CD1c-positive myeloid dendritic cell (primary cell): ENCODE measurements at regions not wholly inside any gene's neighbourhood (a gene's known extent, or its start where the extent isn't known, plus 50 kb on each side); places are given as distances from the start of the nearest gene placed in this dataset.

ENCODE experiments used
- DNase-seq: peaks from one replicate; pipeline ENCODE4 v3.0.0-alpha.2; 2016; ENCODE audit errors: extremely low spot score

DNA sequence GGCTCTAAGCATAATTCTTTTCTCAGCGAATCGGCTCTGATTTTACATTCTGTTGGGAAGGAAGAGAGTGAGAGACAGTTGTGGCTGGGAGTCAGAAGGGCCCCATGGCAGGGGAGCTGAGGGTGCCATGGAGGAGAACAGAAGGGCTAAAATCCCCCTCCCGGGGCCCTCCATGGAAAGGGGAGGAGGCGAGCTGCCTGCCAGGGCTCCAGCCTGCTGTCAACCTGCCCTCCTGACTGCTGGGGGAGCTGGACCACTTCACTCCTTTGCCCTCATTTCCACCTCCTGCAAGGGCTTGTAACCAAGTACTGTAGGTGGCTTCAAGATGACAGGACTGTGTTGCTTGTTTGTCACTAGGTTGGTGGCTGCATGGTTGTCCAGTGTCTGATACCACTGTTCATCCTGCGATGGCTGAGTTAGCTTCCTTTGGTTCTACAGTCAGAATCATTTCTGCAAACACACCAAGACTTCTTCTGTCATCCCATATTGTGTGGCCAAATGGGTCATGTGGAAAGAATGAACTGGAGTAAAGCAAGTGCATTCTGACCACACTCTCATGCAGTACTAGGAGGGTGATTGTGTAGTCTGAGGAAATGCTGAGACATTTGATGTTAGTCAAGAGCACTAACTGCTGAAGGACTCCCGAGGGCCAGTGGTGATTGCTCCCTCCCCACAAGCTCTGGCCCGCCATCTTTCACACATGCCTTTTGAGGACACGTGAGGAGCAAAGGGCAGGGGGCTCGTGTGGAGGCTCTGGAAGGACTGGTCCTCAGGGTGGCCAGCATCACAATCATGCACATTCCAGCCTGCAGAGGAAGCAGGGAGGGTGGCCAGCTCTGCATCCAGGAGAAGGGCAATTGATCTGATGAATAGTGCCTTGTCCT lies 307.2 kb downstream of the GADD45G start:
- DNase-seq, result no peak

DNA sequence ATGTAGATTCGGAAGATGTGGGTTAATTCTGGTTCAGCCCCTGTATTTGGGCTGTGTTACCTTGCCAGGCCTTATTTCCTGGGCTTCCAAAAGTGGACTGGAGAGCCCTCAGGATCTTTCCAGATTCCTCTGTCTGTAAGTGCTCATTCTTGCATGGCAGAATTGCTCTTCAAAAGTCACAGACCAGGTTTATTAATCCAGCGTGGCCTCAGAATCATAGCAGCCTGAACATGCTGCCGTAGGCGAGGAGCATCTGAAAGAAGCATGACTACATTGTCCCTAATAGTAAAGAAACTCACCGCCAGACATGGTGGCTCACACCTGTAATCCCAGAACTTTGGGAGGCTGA lies 307.8 kb downstream of the GADD45G start:
- DNase-seq, result no peak

DNA sequence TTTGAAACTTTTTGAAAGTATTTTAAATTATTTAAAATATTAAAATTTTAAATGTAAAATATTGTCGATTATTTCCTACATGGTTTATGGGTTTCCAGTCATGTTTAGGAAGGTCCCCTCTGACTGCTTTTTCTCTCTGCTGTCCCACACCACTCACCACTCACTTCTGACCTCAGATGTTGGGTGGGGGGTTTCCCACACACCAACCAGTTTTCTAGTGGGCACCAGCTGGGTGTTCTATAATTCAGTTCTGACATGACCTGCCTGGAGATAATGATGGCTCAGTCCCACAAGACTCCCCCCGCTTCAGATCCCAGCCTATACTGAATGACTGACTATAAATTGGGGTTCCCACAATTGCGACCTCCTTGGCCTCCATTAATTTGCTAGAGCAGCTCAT lies 310.4 kb downstream of the GADD45G start:
- no peak for DNase-seq

DNA sequence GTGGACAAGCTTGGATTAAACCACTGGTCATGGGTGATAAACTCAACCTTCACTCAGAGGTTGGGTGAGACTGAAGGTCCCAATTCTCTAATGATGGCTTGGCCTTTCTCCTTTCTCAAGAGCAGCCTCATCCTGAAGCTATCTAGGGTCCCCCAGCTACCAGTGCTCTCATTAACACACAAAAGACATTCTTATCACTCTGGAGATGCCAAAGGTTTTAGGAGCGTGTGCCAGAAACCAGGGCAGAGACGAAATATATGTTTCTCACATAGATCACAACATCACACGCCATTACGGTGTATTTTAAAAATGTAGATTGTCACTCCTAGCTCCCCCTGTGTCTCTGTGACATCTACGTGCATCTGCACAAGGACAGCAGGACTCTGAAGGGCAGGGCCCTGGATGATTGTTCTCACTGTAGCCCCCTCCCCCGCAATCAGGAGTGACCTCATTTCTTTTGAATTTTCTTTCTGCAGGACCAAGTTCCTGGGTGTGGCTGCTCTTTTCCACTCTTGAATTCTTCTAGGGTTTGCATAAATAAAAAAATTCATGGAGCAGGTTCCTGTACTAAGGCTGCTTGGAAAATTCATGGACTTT lies 311.3 kb downstream of the GADD45G start:
- DNase-seq, result no peak

DNA sequence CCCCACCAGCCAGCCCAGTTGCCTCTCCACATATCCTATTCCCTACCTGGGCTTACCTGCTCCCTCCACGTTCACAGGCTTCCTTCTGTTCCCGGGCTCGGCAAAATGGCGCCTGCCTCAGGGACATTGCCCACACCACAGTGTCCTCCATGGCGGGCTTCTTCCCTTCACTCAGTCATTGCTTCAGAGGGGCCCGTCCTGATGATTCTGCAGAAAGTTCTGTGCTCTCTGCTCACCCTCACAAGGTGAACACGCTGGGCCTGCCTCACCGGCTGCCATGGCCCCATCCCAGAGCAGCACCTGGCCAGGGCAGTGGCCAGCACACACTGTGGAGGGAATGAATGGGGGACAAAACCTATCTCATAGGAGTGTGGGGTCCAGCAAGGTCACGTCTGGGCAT lies 313.0 kb downstream of the GADD45G start:
- DNase-seq, result no peak

DNA sequence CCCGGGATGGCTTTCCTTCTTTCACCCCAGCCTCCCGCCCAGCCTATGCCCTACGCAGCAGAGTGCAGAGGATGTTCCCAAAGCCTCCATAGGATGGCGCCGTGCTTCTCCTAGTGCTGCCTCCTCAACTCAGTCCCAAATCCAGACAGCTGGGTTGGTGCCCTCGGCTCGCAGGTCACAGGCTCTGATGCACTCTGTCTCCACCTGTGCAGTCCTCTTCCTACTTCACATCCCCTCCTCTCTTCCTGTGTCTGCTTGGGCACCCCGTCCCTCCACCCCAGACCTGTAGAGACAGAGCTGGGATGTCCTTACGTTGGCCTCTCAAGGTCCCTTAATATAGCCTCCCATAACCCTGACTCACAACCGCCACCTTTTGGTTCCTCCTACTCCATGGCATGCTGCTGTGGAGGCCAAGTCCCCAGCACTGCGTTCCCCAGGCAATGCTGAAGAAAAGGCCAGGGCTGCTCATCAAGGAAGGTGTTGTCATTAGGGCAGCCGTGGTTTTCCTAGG lies 314.4 kb downstream of the GADD45G start:
- DNase-seq, result peak; percentile 59

DNA sequence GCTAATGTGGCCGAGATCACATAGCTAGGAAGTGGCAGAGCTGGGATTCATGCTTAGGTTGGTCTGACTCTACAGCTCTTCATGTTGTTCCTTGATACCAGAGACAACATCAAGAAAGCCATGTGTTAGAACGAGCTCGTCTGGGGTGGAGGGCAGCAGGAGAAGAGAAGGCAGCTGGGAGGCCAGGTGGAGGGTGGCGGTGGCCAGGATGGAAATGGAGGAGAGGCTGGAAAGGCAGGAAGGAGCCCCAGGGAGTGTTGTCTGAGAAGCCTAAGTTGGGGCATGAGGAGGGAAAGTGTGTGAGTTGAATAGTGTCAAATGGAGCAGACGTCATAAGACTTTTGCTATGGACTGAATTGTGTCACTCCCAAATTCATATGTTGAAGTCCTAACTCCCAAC lies 315.3 kb downstream of the GADD45G start:
- no peak for DNase-seq

DNA sequence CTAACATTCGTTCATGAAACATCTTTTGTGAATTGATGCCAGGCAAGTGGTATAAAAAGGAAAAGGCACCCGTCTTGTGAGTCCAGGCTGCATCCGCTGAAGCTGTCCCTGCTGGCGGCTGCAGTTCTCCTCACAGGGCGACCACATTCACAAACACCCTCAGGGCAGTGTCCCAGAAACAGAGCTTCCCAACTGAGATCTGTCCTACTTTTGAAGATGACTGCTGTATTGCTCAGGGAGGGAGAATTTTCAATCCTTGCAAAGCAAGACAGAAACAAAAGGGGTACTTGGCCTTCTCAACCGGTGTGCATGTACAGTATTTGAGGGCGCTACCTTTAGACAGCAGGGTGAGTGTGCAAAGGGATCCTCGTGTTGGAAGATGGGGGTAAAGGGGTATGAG lies 316.1 kb downstream of the GADD45G start:
- no peak for DNase-seq

DNA sequence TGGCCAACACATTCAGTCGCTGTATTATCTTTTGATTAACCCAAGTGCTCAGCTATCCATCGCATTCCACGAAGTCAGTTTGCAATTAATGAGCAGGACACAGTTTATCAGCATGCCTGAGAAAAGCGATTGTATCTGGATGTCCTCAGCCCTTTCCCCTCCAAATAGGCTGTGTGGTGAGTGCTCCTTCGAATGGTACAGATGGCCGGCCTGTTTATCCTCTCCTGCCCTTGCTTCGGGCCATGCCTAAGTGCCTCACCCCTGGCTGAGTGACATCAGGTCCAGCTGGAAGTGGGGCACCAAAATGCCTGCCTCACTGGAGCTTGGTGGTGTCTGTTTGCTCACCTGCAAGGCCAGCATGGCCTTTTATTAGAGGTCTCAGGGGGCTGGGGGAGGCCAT lies 317.3 kb downstream of the GADD45G start:
- DNase-seq, result no peak

DNA sequence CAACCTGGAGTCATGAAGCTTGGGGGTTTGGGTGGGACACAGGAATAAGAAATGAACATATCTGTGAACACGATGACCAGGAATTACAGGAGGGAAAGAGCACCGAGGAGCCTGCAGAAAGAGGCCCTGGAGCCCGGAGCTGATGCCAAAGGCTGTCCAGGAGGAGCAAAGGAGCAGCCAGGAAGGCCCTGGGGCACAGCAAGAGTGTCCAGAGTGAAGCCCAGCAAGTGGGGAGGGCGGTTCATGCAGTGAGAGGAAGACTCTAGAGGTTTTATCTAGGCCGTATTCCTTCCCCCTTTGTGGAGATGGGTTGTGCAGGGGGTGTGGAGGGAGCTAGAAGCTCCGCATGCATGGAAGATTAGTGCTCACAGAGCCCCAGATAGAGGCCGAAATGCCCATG lies 318.4 kb downstream of the GADD45G start:
- no peak for DNase-seq

DNA sequence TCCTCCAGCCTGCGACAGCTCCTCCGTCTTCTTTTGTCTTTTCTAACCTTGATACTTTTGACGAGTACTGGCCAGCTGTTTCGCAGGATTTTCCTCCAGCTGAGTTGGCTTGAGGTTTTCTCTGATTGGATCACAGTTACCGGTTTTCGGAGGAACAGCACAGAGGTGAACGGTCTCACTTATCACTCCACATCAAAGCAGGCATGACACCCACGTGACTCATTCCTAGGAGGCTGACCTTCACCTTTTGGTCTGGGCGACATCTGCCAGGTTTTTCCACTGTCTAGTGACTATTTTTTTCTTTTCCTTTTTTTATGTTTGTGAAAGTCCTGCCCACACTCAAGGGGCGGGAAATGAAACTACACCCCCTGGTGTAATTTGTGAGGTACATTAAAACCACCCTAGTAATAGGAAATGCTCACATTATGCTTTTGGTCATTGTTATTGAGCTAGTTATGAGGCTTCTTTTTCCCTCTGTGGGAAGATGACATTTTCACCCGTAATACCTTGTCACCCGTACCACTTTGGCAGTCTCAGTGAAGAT lies 319.2 kb downstream of the GADD45G start:
- peak; percentile 56 for DNase-seq

DNA sequence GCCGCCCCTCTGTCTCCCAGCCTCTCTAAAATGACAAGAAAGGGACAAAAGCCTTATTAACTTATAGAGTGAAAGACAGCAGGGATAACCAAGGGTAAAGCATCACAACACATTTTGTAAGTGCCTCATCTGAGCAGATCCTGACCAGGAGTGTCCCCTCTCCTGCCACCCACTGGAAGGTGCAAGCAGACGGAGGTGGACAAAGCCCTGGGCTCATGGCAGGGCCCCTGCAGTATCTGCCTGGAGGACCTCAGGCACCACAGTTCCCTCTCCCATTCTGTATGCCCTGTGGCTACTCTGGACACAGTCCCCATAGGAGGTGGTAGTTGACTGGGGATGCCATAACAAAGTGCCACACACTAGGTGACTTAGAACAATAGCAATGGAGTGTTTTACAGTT lies 319.8 kb downstream of the GADD45G start:
- no peak for DNase-seq

DNA sequence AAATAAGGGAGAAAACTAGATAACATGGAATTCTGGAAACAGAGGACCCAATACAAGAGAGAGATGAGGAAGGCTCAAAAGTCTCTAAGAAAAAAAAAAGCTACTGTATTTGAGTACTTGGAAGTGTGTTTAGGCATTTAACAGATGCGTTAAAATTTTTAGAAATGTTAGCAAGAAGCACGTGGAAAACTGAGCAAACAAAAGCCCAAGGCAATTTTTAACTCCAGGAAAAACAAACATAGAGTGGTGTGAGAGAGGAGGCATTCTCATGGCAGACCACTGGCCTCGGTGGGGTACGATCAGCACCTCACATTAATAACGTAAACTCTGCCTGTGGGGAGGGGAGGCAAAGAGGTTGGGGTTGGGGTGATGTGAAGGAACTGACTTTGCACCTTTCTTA lies 321.4 kb downstream of the GADD45G start:
- no peak for DNase-seq

DNA sequence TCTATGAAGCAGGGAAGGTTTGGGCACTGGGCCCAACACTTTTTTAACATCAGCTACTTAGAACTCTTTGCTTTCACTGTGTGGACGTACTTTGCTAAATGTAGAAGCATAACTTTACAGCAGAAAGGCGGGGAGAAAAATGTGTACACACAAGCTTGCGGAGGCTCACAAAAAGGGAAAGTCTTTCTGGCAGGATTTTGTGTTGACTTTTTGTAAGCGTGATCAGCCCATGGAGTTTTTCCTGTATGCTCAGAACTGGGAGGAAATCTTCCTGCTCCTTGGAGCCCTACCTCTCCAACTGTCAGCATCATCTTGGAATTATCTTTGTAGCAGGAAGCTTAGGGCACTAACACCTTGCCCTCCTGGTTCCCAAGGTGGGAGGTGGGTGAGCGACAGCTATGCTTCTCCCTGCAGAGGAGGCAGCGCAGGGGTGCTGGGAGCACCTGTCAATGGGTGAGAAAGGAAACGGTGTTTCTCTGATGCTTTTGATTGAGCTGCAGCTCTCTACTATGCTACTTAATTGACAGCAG lies 321.9 kb downstream of the GADD45G start:
- no peak for DNase-seq

DNA sequence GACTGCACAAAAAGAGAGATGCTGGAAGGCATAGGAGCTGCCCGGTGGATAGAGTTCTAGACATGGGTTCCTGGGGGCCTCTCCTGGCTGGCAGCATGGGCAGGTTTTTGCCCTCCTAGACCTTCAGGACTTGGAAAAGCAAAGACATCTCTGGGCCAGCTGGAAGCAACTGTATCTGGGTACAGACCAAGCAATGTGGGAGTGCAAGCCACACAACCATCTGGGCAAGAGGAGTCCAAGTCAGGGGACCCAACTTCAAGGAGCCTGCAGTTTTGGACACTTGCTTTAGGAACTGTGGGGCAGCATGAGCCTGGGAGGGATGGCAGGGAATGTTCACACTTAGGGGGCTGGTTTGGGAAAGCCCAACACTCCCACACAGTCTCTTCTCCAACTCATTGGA lies 323.3 kb downstream of the GADD45G start:
- no peak for DNase-seq

DNA sequence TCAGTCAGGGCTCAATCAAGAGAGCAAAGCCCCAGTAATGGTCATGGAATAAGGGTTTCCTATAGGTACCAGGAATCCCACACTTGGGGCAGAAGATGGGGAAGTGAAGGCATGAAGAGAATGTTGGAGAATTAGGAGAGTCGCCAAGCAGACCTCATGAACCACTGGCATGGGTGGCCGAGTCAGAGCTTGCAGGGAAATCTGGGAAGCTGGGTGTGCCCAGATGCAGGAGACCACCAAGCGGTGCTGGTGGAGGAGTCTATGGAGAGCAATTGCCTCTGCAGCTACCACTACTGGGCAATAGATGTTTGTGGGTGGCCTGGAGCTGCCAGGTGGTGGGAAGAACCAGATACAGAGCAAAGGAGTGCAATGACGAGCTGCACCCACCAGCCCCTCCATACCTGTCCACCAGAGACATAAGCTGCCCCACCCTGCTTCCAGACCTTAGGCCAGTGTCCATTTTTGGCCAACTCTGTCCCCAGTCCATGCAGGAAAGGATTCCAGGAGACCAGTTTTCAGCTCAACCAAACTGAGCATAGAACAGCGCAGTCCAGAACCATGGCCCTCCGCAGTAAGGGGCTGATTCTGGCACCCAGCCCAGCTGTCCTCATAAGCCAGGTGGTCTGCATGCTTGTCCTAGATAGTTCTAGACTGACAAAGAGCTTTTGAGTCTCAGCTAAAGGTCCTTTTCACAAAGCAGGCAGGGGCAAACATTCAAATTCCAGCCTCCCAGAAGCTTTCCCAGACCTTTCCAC lies 323.9 kb downstream of the GADD45G start:
- DNase-seq, result no peak

DNA sequence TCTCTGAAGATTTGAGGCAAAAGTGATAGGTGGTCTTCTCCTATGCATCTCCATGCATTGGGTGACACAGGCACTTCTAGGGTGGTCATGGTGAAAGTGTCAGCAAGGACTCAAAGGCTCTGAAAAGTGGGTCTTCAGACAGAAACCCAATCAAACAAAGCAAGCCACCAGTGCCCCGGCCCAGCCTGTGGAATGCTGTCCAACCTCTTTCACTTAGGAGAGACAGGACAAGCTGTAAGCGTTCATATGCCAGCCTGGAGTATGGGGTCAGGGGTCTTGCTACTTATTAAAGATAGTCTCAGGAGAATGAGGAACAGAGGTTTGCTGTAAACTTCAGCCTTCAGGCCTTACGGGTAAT lies 324.5 kb downstream of the GADD45G start:
- DNase-seq, result no peak

DNA sequence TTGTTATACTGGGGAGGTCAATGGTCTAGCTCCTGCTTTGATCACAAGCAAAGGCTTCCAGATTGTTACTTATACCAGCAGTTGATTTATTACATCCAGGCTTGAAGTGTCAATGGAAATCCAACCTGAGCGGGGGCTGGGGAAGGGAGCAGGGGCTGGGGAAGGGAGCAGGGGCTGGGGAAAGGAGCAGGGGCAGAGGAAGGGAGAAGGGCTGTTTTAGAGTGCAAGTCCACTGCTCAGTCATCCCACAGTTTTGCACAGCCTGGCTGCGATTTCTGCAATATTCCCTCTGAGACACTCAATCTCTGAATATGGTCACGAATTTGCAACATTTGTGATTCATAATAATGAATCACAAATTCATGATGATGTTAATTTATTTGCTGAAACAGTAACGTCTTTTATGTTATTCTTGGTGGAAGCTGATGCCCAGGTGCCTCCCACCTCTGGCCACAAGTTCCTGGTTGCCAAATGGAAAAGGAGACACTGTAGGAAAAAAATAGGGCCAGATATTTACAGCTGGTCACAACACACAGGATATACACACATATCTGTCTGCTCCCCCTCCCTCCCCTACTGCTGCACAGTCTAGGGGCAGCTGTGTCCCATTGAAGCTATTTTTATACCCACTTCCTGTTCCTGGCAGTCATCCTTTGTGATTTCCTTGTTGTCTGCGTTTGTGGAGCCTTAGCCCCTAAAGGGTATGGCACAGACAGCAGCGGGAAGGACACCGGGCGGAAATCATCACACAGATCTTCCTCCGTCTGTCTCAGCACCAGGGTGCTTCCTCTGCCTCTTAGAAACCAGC lies 325.1 kb downstream of the GADD45G start:
- DNase-seq, result no peak

DNA sequence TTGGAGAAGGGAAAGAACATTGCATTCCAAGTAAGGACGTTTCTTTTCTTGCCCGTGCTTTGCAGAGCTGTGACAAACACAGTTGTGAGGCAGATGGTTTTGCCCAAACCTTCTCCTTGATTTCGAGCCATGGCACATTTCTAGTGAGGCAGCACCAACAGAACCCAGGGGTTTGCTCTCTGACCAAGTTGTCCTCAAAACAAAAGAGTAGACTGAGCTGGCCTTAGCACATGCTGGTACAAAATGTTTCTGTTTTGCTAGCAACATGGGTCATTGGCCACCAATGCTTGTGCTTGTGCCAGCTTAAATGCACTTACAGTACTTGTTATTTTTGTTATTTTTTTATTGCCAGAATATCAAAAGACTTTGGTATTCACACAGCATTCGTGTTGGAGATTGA lies 328.8 kb downstream of the GADD45G start:
- DNase-seq, result no peak

DNA sequence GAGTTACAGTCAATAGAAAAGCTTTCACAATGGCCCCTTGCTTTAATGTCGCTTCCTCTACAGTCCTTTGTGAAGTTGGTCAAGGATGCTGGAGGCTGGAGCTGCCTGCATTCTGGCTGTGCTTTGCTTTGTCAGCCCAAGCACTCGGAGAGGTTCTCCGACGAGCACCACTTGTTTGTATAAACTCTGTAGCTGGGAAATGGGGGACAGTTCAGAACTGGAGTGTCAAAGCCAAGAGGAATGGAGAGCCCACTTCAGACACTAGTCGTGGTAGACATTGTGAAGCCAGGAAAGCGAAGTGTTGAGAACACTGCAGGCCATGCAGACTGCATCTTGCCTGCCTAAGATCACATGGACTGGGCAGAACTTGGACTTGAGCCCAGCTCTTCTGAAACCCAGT lies 330.3 kb downstream of the GADD45G start:
- DNase-seq, result no peak

DNA sequence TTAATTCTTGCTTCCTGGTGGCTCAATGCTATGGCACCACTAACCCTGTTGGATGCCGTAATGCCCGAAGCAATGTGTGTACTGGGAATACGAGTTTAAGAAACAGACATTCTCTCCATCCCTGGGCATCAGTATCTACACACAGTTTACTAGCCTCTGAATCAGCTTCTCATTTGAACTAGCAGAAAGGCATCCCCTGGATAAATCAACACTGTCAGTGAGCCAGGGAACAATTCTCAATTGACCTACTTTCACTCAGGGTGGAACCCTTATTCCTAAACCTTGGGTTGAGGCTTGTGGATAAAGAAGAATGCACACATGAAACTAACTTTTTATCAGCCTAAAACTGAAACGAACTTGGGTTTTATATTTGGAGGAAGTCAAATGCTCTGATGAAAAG lies 331.0 kb downstream of the GADD45G start:
- no peak for DNase-seq
